ENCODE measurements at regions not wholly inside any gene's neighbourhood (a gene's known extent, or its start where the extent isn't known, plus 50 kb on each side); places are given as distances from the start of the nearest gene placed in this dataset.
"Not testable (repeated sequence)": the region's sequence is repeated elsewhere in the genome, so short reads cannot be mapped to it uniquely, and the experiment has no call there.

DNA sequence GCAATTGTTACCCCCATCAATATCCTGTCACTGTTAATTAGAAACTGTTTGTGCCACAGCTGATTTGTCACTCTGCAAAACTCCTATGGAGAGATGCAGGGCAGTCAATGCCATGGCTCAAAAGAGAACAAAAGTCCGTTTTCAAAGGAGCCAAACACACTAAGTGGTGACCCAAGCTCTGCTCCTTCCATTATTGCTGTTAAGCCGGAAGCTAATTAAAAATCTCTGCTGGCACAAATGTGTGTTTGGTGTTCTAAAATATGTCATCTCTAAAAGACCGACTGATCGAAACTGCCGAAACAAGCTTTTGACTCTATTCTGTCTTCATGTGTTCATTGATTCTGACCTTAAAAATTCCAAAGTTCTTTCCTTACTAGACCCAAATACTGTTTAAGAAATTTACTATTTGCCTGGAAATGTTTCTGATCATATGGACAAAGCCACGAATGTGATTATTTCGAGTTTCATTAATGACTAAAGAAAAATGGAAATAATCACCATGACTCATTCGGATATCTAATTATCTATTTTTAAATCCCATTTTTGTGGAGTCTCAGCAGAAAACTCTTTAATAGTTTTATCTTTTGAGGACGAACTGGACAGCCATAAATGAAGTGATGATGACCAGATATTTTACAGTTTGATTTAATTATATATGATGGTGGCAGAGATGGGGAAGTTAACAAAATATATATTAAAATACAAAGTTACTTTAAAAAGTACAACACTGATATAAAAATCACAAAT lies 287.6 kb downstream of the SOCS6 start:
- no peaks in the 10 kb centered on the region for H3K27me3 Mint-ChIP-seq
- no peak overlapping the region for H3K4me3 Mint-ChIP-seq
- no peaks in the 10 kb centered on the region for H3K36me3 Mint-ChIP-seq (ENCODE audit: insufficient read depth)
- no peak for ATAC-seq (replicated peaks; ENCODE audit: extremely low read depth, poor library complexity, severe bottlenecking)
- DNase-seq (ENCODE audit: low spot score in 2 of 2) = no peak
- H3K4me1 Mint-ChIP-seq = no peaks in the 10 kb centered on the region
- H3K9me3 Mint-ChIP-seq = peaks cover 17% of the 10 kb centered on the region
- no peak overlapping the region for H3K27ac Mint-ChIP-seq (ENCODE audit: low read depth)

DNA sequence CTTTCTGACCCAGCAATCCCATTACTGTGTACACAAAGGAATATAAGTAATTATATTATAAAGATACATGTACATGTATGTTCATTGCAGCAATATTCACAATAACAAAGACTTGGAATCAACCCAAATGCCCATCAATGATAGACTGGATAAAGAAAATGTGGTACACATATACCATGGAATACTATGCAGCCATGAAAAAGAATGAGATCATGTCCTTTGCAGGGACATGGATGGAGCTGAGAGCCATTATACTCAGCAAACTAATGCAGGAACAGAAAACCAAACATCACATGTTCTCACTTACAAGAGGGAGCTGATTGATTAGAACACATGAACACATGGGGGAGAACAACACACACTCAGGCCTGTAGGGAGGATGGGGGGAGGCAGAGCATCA lies 286.1 kb downstream of the SOCS6 start:
- H3K4me1 Mint-ChIP-seq = not testable (repeated sequence)

DNA sequence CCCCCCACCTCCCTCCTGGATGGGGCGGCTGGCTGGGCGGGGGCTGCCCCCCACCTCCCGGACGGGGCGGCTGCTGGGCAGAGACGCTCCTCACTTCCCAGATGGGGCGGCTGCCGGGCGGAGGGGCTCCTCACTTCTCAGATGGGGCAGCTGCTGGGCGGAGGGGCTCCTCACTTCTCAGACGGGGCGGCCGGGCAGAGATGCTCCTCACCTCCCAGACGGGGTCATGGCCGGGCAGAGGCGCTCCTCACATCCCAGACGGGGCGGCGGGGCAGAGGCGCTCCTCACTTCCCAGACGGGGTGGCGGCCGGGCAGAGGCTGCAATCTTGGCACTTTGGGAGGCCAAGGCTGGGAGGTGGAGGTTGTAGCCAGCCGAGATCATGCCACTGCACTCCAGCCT lies 280.8 kb downstream of the SOCS6 start:
- ATAC-seq (replicated peaks; ENCODE audit: extremely low read depth, poor library complexity, severe bottlenecking); DNase-seq (ENCODE audit: low spot score in 2 of 2); H3K27me3 Mint-ChIP-seq; H3K9me3 Mint-ChIP-seq; H3K36me3 Mint-ChIP-seq (ENCODE audit: insufficient read depth); H3K4me3 Mint-ChIP-seq; H3K4me1 Mint-ChIP-seq; H3K27ac Mint-ChIP-seq (ENCODE audit: low read depth): not testable (repeated sequence)

More for the DNA sequence above, 286.1 kb downstream of the SOCS6 start:
- not testable (repeated sequence) for ATAC-seq (replicated peaks; ENCODE audit: extremely low read depth, poor library complexity, severe bottlenecking); DNase-seq (ENCODE audit: low spot score in 2 of 2); H3K27me3 Mint-ChIP-seq; H3K27ac Mint-ChIP-seq (ENCODE audit: low read depth); H3K36me3 Mint-ChIP-seq (ENCODE audit: insufficient read depth); H3K4me3 Mint-ChIP-seq
- H3K9me3 Mint-ChIP-seq = peaks cover 17% of the 10 kb centered on the region

DNA sequence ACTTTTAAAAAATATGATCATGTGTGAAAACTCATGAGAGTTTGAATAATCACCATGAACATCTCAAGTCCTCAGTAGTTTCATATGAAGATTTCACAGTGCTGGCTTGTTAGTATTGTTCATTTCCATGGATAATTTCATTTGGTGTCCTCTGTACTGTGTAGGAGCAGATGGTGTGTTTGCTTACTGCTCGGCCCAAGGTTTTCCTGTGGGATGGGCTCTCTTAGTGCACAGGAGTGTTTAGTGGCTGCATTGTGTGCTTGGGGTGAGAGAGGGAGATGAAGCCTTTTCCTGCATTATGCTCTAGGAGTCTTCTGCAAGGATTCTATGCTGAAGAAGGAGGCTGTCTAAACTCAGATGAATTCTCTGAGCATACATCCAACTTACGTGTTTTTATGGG lies 270.6 kb downstream of the SOCS6 start:
- ATAC-seq (replicated peaks; ENCODE audit: extremely low read depth, poor library complexity, severe bottlenecking) (no peak), DNase-seq (ENCODE audit: low spot score in 2 of 2) (no peak)
- no peaks in the 10 kb centered on the region for H3K9me3 Mint-ChIP-seq
- no peaks in the 10 kb centered on the region for H3K27me3 Mint-ChIP-seq
- no peaks in the 10 kb centered on the region for H3K4me1 Mint-ChIP-seq
- H3K27ac Mint-ChIP-seq (ENCODE audit: low read depth) = no peak overlapping the region
- H3K4me3 Mint-ChIP-seq = no peak overlapping the region
- H3K36me3 Mint-ChIP-seq (ENCODE audit: insufficient read depth) = no peaks in the 10 kb centered on the region

DNA sequence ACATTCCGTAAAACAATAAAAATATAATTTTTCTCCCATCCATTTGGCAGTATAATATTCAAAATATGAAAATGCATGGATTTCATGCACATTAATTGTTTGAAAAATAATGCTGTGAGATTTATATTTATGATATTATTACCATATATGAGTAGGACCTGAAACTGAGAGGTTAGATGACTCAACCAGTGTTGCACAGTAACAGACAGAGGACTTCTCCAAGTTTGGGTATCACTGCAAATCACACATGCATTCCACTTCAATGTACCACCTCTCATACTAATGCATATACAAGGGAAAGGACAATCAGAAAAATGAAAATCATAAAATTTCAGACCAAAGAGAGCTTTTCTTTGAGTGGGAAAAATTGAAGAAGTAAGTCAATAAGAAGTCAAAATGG lies 269.5 kb downstream of the SOCS6 start:
- Mint-ChIP-seq H3K4me3 (no peak overlapping the region), H3K27ac (ENCODE audit: low read depth) (no peak overlapping the region), H3K27me3 (no peaks in the 10 kb centered on the region), H3K4me1 (no peaks in the 10 kb centered on the region), H3K36me3 (ENCODE audit: insufficient read depth) (no peaks in the 10 kb centered on the region), H3K9me3 (no peaks in the 10 kb centered on the region)
- ATAC-seq (replicated peaks; ENCODE audit: extremely low read depth, poor library complexity, severe bottlenecking) = no peak
- DNase-seq (ENCODE audit: low spot score in 2 of 2) = no peak

DNA sequence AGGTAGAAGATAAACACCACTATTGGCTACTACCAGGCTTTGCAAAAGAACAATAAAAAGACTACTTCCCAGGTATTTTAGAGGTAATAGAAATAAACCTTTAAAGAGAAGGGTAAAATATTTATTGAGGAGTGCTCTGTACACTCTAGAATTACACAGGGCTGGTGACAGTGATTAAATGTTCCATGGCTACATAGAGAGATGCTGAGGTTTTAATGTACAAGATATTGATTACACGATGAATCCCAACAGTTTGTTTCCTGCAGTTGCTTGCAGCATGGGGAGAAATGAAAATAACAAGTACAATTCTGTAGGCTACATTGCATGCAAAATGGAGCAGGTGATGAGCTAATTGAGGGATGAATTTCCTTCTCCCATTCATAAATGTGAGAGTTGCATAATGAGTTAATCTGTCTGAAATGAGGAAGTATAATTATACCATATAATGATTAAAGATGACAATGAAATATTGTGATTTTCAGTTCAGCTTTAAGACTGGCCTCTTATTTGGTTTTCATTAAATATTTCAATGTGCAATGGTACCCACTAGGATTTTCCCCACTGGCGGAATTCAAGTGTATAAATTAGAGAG lies 266.1 kb downstream of the SOCS6 start:
- ATAC-seq (replicated peaks; ENCODE audit: extremely low read depth, poor library complexity, severe bottlenecking) = no peak
- H3K9me3 Mint-ChIP-seq = no peaks in the 10 kb centered on the region
- no peak overlapping the region for H3K27ac Mint-ChIP-seq (ENCODE audit: low read depth)
- H3K4me3 Mint-ChIP-seq = no peak overlapping the region
- no peaks in the 10 kb centered on the region for H3K36me3 Mint-ChIP-seq (ENCODE audit: insufficient read depth)
- no peaks in the 10 kb centered on the region for H3K4me1 Mint-ChIP-seq
- no peak for DNase-seq (ENCODE audit: low spot score in 2 of 2)
- H3K27me3 Mint-ChIP-seq = no peaks in the 10 kb centered on the region

DNA sequence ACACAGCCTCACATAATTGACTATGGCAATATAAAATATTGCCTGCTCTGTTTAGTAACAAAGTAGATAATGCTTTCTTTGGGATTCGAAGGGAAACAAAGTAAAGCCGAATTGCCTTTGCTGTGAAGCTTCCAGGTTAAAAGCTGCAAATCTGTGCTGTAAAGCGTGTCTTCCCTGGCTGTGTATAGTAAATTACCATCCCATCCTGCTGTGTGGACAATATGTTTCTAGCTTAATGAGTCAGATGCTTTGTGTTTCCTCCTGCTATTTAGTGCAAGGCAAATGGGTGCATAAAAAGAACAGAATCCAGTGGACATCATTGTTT lies 265.1 kb downstream of the SOCS6 start:
- ATAC-seq (replicated peaks; ENCODE audit: extremely low read depth, poor library complexity, severe bottlenecking) (no peak), DNase-seq (ENCODE audit: low spot score in 2 of 2) (no peak)
- Mint-ChIP-seq H3K9me3 (peaks cover 5% of the 10 kb centered on the region), H3K27me3 (no peaks in the 10 kb centered on the region), H3K36me3 (ENCODE audit: insufficient read depth) (no peaks in the 10 kb centered on the region), H3K4me3 (no peak overlapping the region), H3K27ac (ENCODE audit: low read depth) (no peak overlapping the region), H3K4me1 (no peaks in the 10 kb centered on the region)

DNA sequence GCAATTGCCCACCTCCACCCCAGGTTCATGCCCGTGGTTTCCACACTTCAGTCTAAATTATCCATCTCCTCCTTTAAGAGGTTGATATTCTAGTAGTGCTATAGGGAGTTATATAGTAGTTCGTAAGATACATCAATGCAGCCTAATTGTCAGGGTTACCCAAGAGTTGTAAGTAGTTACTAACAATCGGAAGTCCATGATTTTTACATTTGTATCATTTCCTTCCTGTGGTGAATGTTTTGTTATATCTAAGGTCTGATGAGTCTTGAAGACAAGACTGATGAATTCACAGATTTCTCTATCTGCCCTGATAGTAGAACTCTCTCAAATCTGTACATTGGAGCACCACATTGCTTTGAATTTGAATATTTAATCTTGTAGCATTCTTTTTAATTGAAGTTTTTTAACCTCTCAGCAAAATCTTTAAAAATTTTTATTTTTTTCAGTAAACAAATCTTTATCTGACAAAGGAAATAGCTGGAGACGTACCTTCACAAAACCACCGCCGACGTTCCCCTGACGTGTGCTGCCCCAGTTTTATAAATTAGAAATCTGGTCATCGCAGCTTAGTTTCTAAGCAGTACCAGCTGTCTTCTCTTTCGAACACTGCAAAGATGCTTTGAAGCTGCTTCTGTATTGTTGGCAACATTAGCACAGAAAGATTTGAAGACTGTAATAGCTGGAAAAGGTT lies 264.5 kb downstream of the SOCS6 start:
- Mint-ChIP-seq H3K4me3 (no peak overlapping the region), H3K9me3 (peaks cover 5% of the 10 kb centered on the region), H3K36me3 (ENCODE audit: insufficient read depth) (no peaks in the 10 kb centered on the region), H3K27me3 (no peaks in the 10 kb centered on the region), H3K4me1 (no peaks in the 10 kb centered on the region), H3K27ac (ENCODE audit: low read depth) (no peak overlapping the region)
- ATAC-seq (replicated peaks; ENCODE audit: extremely low read depth, poor library complexity, severe bottlenecking) = peak; percentile 73
- DNase-seq (ENCODE audit: low spot score in 2 of 2) = no peak

DNA sequence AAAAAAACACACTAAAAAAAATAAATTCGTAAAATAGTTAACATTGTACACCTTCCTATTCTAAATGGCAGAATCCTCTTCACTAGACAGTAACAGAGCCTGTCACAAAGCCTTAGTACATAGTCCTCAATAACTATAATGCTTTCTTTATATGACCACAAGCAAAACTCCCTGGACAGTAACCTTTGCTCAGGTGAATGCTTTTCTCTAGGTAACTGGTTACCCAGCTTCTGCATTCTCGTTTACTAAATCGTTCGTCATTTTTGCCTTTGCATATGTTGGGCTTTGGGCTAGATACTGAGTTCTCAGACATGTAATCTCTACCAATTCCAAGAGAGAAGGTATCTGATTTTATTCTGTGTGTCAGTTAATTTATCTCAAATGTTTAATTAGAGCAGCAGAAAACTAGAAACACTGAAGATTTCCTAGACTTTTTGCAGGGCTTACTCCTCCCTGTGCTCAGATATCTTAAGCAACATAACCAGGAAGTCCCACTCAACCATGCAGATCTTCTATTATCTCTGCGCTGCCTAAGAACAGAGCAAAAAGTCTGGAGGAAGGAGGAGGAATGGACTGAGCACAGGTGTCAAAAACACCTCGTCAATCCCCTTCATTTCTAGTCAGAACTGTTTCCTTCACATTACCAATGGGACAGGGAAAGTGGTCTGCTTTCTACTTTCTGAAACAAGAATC lies 247.7 kb downstream of the SOCS6 start:
- Mint-ChIP-seq H3K4me3 (no peak overlapping the region), H3K4me1 (no peaks in the 10 kb centered on the region), H3K36me3 (ENCODE audit: insufficient read depth) (no peaks in the 10 kb centered on the region), H3K27me3 (no peaks in the 10 kb centered on the region), H3K27ac (ENCODE audit: low read depth) (no peak overlapping the region), H3K9me3 (peaks cover 5% of the 10 kb centered on the region)
- DNase-seq (ENCODE audit: low spot score in 2 of 2) (no peak), ATAC-seq (replicated peaks; ENCODE audit: extremely low read depth, poor library complexity, severe bottlenecking) (no peak)

DNA sequence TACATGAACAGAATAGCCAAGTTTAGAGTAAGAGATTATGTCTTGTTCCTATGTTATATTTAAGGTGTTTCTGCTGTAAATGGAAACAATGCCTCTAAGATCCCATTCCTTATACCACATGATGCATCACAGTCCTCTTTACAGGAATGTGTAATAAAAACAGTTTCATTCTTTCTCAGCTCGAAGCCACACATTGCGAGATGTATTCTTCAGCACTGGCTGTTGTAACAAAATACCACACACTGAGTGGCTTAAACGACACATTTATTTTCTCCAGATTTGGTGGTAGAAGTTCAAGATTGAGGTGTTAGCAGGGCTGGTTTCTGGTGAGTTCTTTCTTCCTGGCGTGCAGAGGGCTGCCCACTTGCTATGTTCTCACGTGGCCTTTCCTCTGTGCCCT lies 246.2 kb downstream of the SOCS6 start:
- no peak overlapping the region for H3K27ac Mint-ChIP-seq (ENCODE audit: low read depth)
- no peaks in the 10 kb centered on the region for H3K27me3 Mint-ChIP-seq
- DNase-seq (ENCODE audit: low spot score in 2 of 2) (no peak), ATAC-seq (replicated peaks; ENCODE audit: extremely low read depth, poor library complexity, severe bottlenecking) (no peak)
- no peak overlapping the region for H3K4me3 Mint-ChIP-seq
- H3K36me3 Mint-ChIP-seq (ENCODE audit: insufficient read depth) = no peaks in the 10 kb centered on the region
- no peaks in the 10 kb centered on the region for H3K4me1 Mint-ChIP-seq
- H3K9me3 Mint-ChIP-seq = peaks cover 5% of the 10 kb centered on the region

DNA sequence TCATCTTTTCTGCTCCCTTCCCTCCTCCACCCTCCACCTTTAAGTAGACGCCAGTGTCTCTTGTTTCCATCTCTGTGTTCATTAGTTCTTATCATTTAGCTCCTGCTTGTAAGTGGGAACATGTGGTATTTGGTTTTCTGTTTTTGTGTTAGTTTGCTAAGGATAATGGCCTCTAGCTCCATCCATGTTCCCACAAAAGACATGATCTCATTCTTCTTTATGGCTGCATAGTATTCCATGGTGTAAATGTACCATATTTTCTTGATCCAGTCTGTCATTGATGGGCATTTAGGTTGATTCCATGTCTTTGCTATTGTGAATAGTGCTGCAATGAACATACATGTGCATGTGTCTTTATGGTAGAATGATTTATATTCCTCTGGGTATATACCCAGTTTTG lies 236.5 kb downstream of the SOCS6 start:
- H3K36me3 Mint-ChIP-seq (ENCODE audit: insufficient read depth); DNase-seq (ENCODE audit: low spot score in 2 of 2); H3K4me1 Mint-ChIP-seq; H3K4me3 Mint-ChIP-seq; ATAC-seq (replicated peaks; ENCODE audit: extremely low read depth, poor library complexity, severe bottlenecking); H3K27me3 Mint-ChIP-seq; H3K27ac Mint-ChIP-seq (ENCODE audit: low read depth): not testable (repeated sequence)
- H3K9me3 Mint-ChIP-seq = peaks cover 13% of the 10 kb centered on the region

DNA sequence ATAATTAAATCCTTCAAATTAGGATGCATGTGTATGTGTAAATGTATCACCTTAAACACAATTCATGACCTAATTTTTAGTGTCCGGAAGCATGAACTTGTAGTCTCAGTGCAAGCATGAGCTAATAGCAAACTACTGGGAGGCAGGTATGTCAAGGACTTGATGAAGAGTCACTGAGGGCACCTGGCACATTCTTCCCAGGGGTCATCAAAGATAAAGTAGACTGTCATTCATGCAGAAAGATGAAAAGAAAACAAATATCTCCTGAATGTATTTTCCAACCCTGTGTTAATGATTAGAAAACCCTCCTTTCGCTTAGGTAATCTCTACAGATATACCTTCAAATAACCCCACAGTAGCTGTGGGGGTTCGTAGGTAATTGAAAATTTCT lies 234.9 kb downstream of the SOCS6 start:
- Mint-ChIP-seq H3K27me3 (no peaks in the 10 kb centered on the region), H3K27ac (ENCODE audit: low read depth) (no peak overlapping the region), H3K4me3 (no peak overlapping the region), H3K9me3 (peaks cover 13% of the 10 kb centered on the region), H3K4me1 (no peaks in the 10 kb centered on the region), H3K36me3 (ENCODE audit: insufficient read depth) (no peaks in the 10 kb centered on the region)
- ATAC-seq (replicated peaks; ENCODE audit: extremely low read depth, poor library complexity, severe bottlenecking) (no peak), DNase-seq (ENCODE audit: low spot score in 2 of 2) (no peak)
